HEK293 (cell line): ENCODE measurements at regions not wholly inside any gene's neighbourhood (a gene's known extent, or its start where the extent isn't known, plus 50 kb on each side); places are given as distances from the start of the nearest gene placed in this dataset.

Experiments
- CTCF ChIA-PET: fragments of 350-600 bp; formaldehyde crosslinking; extraction: SDS; loops from one replicate; lab custom pipeline; 2021; ENCODE audit warnings: antibody characterized with exemption; lab: Yijun Ruan, JAX
- POLR2A ChIA-PET: fragments of 300-600 bp; formaldehyde crosslinking; extraction: SDS; loops from one replicate; lab custom pipeline; 2020; ENCODE audit warnings: antibody characterized with exemption, inconsistent platforms; lab: Yijun Ruan, JAX
- H3K27ac ChIP-seq: fragments of 200-500 bp; sonication (Bioruptor generic); 2 replicates; pipeline ENCODE4 v1.5.1; 2014; ENCODE audit warnings: low read depth, low read length, control low read depth, inconsistent platforms; ENCODE audit errors: extremely low read depth
- H3K36me3 ChIP-seq, 2 experiments: fragments of 200-500 bp in 1 of 2; sonication (Bioruptor generic) in 1 of 2; 1 replicate in 1 of 2; 2 replicates in 1 of 2; pipeline ENCODE4 v1.5.1; 2014 to 2017; ENCODE audit warnings: inconsistent platforms in 2 of 2, low read length in 2 of 2; ENCODE audit not compliant: control insufficient read depth in 2 of 2, insufficient read depth in 1 of 2
- H3K4me1 ChIP-seq: fragments of 200-500 bp; sonication (Bioruptor generic); 2 replicates; pipeline ENCODE4 v1.5.1; 2014; ENCODE audit warnings: mild to moderate bottlenecking, low read length, inconsistent platforms; ENCODE audit not compliant: control insufficient read depth, insufficient read depth
- H3K4me3 ChIP-seq: 2 replicates; pipeline ENCODE4 v1.5.1; 2011; ENCODE audit warnings: low read depth, mild to moderate bottlenecking, control low read depth, low read length, moderate library complexity
- H3K9me3 ChIP-seq: fragments of 200-500 bp; sonication (Bioruptor generic); 2 replicates; pipeline ENCODE4 v1.5.1; 2014; ENCODE audit warnings: low read depth, low read length, inconsistent platforms; ENCODE audit not compliant: control insufficient read depth, insufficient read depth
- ATF2 ChIP-seq: fragments of 450-650 bp; formaldehyde crosslinking; IDR thresholded peaks from 2 replicates; pipeline ENCODE4 v1.5.1; 2016; ENCODE audit warnings: missing biosample characterization, missing genetic modification characterization, low read depth
- BCL11A ChIP-seq: fragments of 450-650 bp; formaldehyde crosslinking; IDR thresholded peaks from 2 replicates; pipeline ENCODE4 v1.5.1; 2016; ENCODE audit warnings: low read depth, missing biosample characterization, missing genetic modification characterization
- ELK4 ChIP-seq: IDR thresholded peaks from 2 replicates; pipeline ENCODE4 v1.6.1; 2011; ENCODE audit warnings: mild to moderate bottlenecking, low read depth, low read length, borderline replicate concordance
- HOXD13 ChIP-seq: sonication (generic); formaldehyde crosslinking; IDR thresholded peaks from 2 replicates; pipeline ENCODE4 v1.8.0; 2022; ENCODE audit warnings: missing genetic modification reagents, borderline replicate concordance
- KLF7 ChIP-seq: fragments of 450-650 bp; formaldehyde crosslinking; IDR thresholded peaks from 2 replicates; pipeline ENCODE4 v1.5.1; 2016; ENCODE audit warnings: missing biosample characterization, missing genetic modification characterization, borderline replicate concordance
- PRDM6 ChIP-seq: fragments of 450-650 bp; formaldehyde crosslinking; IDR thresholded peaks from 2 replicates; pipeline ENCODE4 v1.5.1; 2017; ENCODE audit warnings: missing biosample characterization, missing genetic modification characterization
- SALL2 ChIP-seq: fragments of 450-650 bp; formaldehyde crosslinking; IDR thresholded peaks from 2 replicates; pipeline ENCODE4 v1.5.0; 2017; ENCODE audit warnings: missing biosample characterization, mild to moderate bottlenecking, missing genetic modification characterization, borderline replicate concordance
- ZBTB1 ChIP-seq: fragments of 450-650 bp; formaldehyde crosslinking; IDR thresholded peaks from 2 replicates; pipeline ENCODE4 v1.5.1; 2016; ENCODE audit warnings: missing biosample characterization, missing genetic modification characterization
- ZBTB17 ChIP-seq: fragments of 450-650 bp; formaldehyde crosslinking; IDR thresholded peaks from 2 replicates; pipeline ENCODE4 v1.5.1; 2016; ENCODE audit warnings: missing biosample characterization, missing genetic modification characterization
- ZFP37 ChIP-seq: fragments of 450-650 bp; formaldehyde crosslinking; IDR thresholded peaks from 2 replicates; pipeline ENCODE4 v1.5.1; 2016; ENCODE audit warnings: missing biosample characterization, missing genetic modification characterization
- ZIC2 ChIP-seq: fragments of 450-650 bp; formaldehyde crosslinking; IDR thresholded peaks from 2 replicates; pipeline ENCODE4 v1.5.1; 2016; ENCODE audit warnings: missing biosample characterization, missing genetic modification characterization
- ZNF121 ChIP-seq: fragments of 450-650 bp; formaldehyde crosslinking; IDR thresholded peaks from 2 replicates; pipeline ENCODE4 v1.5.1; 2016; ENCODE audit warnings: missing biosample characterization, missing genetic modification characterization
- ZNF16 ChIP-seq: fragments of 450-650 bp; formaldehyde crosslinking; IDR thresholded peaks from 2 replicates; pipeline ENCODE4 v1.5.1; 2016; ENCODE audit warnings: low read depth, missing biosample characterization, missing genetic modification characterization
- ZNF211 ChIP-seq: fragments of 450-650 bp; formaldehyde crosslinking; IDR thresholded peaks from 2 replicates; pipeline ENCODE4 v1.5.1; 2016; ENCODE audit warnings: low read depth, missing biosample characterization, missing genetic modification characterization
- ZNF416 ChIP-seq: fragments of 450-650 bp; formaldehyde crosslinking; IDR thresholded peaks from 2 replicates; pipeline ENCODE4 v1.5.1; 2016; ENCODE audit warnings: missing biosample characterization, missing genetic modification characterization
- ZNF776 ChIP-seq: fragments of 450-650 bp; formaldehyde crosslinking; IDR thresholded peaks from 2 replicates; pipeline ENCODE4 v1.5.0; 2017; ENCODE audit warnings: missing biosample characterization, missing genetic modification characterization, borderline replicate concordance
- ZNF785 ChIP-seq: fragments of 450-650 bp; formaldehyde crosslinking; IDR thresholded peaks from 2 replicates; pipeline ENCODE4 v1.5.1; 2016; ENCODE audit warnings: missing biosample characterization, missing genetic modification characterization
- ZNF791 ChIP-seq: fragments of 450-650 bp; formaldehyde crosslinking; IDR thresholded peaks from 2 replicates; pipeline ENCODE4 v1.5.1; 2016; ENCODE audit warnings: missing biosample characterization, missing genetic modification characterization
- TF ChIP-seq, protein P1 (sequence below): fragments of 450-650 bp; formaldehyde crosslinking; IDR thresholded peaks from 2 replicates; pipeline ENCODE4 v1.5.1; 2016; ENCODE audit warnings: missing biosample characterization, missing genetic modification characterization
- TF ChIP-seq, protein P2 (sequence below): fragments of 450-650 bp; formaldehyde crosslinking; IDR thresholded peaks from 2 replicates; pipeline ENCODE4 v1.5.1; 2016; ENCODE audit warnings: missing biosample characterization, missing genetic modification characterization

DNA sequence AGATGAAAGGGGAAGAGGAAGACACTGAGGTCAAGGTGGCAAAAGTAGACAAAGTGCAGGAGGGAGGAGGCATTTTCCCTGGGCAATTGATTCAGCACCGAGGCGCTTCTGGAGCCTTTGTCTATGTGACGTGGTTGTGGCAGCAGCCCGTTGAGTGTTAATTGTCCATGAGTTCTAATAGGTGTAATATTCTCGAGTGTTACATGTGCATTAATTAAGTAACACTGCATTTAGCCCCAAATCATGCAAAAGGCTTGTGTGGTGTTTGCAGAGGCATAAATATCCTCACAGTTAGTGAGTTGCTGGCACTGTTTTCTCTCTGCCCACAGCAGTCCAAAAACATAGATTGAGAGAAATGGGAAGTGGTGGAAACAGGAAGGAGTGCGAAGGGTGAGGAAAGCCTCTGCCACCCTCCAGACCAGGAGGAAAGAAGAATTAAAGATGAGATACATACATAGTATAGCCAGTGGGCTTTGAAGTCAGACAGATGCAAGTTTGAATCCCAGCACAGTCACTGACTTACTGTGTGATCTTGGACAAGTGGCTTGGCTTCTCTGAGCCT lies 361.2 kb downstream of the MN1 start:
- no peak for TF ChIP-seq ZIC2 (tag by site-specific recombination)
- TF ChIP-seq ZNF785 (tag by site-specific recombination): no peak
- no peak for TF ChIP-seq ZNF416 (tag by site-specific recombination)
- no peak for TF ChIP-seq HOXD13
- TF ChIP-seq ZNF211 (tag by site-specific recombination): no peak
- TF ChIP-seq ELK4: no peak
- TF ChIP-seq ZBTB17 (tag by site-specific recombination): no peak
- TF ChIP-seq BCL11A (tag by site-specific recombination): no peak
- TF ChIP-seq, protein P1, sequence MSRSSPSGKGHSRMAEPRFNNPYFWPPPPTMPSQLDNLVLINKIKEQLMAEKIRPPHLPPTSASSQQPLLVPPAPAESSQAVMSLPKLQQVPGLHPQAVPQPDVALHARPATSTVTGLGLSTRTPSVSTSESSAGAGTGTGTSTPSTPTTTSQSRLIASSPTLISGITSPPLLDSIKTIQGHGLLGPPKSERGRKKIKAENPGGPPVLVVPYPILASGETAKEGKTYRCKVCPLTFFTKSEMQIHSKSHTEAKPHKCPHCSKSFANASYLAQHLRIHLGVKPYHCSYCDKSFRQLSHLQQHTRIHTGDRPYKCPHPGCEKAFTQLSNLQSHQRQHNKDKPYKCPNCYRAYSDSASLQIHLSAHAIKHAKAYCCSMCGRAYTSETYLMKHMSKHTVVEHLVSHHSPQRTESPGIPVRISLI (tag by site-specific recombination): no peak
- TF ChIP-seq PRDM6 (tag by site-specific recombination): no peak
- no peak for TF ChIP-seq KLF7
- TF ChIP-seq ZNF121 (tag by site-specific recombination): no peak
- TF ChIP-seq ZFP37 (tag by site-specific recombination): no peak
- TF ChIP-seq ZNF16 (tag by site-specific recombination): no peak
- TF ChIP-seq ZNF776 (tag by site-specific recombination): no peak
- no peak for TF ChIP-seq SALL2 (tag by site-specific recombination)
- TF ChIP-seq, protein P2, sequence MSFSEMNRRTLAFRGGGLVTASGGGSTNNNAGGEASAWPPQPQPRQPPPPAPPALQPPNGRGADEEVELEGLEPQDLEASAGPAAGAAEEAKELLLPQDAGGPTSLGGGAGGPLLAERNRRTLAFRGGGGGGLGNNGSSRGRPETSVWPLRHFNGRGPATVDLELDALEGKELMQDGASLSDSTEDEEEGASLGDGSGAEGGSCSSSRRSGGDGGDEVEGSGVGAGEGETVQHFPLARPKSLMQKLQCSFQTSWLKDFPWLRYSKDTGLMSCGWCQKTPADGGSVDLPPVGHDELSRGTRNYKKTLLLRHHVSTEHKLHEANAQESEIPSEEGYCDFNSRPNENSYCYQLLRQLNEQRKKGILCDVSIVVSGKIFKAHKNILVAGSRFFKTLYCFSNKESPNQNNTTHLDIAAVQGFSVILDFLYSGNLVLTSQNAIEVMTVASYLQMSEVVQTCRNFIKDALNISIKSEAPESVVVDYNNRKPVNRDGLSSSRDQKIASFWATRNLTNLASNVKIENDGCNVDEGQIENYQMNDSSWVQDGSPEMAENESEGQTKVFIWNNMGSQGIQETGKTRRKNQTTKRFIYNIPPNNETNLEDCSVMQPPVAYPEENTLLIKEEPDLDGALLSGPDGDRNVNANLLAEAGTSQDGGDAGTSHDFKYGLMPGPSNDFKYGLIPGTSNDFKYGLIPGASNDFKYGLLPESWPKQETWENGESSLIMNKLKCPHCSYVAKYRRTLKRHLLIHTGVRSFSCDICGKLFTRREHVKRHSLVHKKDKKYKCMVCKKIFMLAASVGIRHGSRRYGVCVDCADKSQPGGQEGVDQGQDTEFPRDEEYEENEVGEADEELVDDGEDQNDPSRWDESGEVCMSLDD: no peak
- TF ChIP-seq ZNF791 (tag by site-specific recombination): no peak
- TF ChIP-seq ZBTB1 (tag by site-specific recombination): no peak
- TF ChIP-seq ATF2: no peak
- TF ChIP-seq, all 188 proteins: peak for 0
- Histone ChIP-seq H3K9me3 (no peaks in the 10 kb centered on the region), H3K27ac (no peak overlapping the region), H3K4me1 (no peaks in the 10 kb centered on the region), H3K36me3 (no peaks in the 10 kb centered on the region), H3K4me3 (no peak overlapping the region)
- POLR2A ChIA-PET: no interaction called here
- CTCF ChIA-PET: no interaction called here
